ENCODE measurements at regions not wholly inside any gene's neighbourhood (a gene's known extent, or its start where the extent isn't known, plus 50 kb on each side); places are given as distances from the start of the nearest gene placed in this dataset.

DNA sequence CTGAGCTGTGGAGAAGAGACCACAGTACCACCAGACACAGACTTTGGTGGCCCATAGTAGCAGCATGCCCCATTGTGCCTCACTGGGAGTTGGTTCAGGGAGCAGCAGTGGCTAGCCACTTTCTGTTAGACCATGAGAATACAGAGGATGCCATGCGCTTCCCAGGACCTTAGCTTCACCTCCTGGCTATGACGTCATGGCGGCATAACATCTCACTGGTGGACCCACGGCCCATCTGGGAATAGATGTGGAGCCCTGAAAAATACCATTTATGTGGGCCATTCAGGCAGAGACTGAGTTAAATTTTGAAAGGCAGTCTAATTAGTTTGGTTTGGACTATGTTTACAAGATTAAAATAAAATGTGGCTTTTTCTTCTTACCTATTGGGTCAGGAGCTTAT, 55.1 kb upstream of the NMD3 start:
- TF ChIP-seq CBFB (CRISPR knock-in tag; IDR thresholded peaks at IDR 0.05) (no peak), TCF7L2 (IDR thresholded peaks at IDR 0.05; ENCODE audit: low read depth, low read length) (no peak), MEIS1 (CRISPR knock-in tag; IDR thresholded peaks at IDR 0.05; ENCODE audit: borderline replicate concordance) (no peak), POLR2A (IDR thresholded peaks at IDR 0.05; ENCODE audit: insufficient read depth in 1 of 2, low read depth in 2 of 2, low read length in 2 of 2) (no peak), GABPB1 (CRISPR knock-in tag; IDR thresholded peaks at IDR 0.05) (no peak)

Measured in HepG2 (cell line).